GM12891 (cell line): ENCODE measurements at regions not wholly inside any gene's neighbourhood (a gene's known extent, or its start where the extent isn't known, plus 50 kb on each side); places are given as distances from the start of the nearest gene placed in this dataset.

ENCODE experiments used
- POLR2A ChIP-seq: IDR thresholded peaks from 2 replicates; pipeline ENCODE4 v1.6.1; 2011; ENCODE audit warnings: low read depth, low read length, control low read depth
- POLR2AphosphoS5 ChIP-seq: IDR thresholded peaks from 2 replicates; pipeline ENCODE4 v1.6.1; 2011; ENCODE audit warnings: low read depth, low read length, control low read depth

GRCh38 chr3:117624424-117624823, 914.8 kb downstream of the TUSC7 start:
- no peak for TF ChIP-seq POLR2A
- no peak for TF ChIP-seq POLR2AphosphoS5
